ENCODE measurements at regions not wholly inside any gene's neighbourhood (a gene's known extent, or its start where the extent isn't known, plus 50 kb on each side); places are given as distances from the start of the nearest gene placed in this dataset.
"Not testable (repeated sequence)": the region's sequence is repeated elsewhere in the genome, so short reads cannot be mapped to it uniquely, and the experiment has no call there.

GRCh38 chr10:6707352-6707751 is 127.3 kb upstream of the PRKCQ start:
- H3K27ac ChIP-seq = no peak overlapping the region
- TF ChIP-seq CTCF (IDR thresholded peaks at IDR 0.05 in 8 of 11, conservative IDR thresholded peaks at IDR 0.05 in 3 of 11) (no peak), POLR2AphosphoS5 (IDR thresholded peaks at IDR 0.05) (no peak), POLR2A (IDR thresholded peaks at IDR 0.05) (no peak)
- no peak overlapping the region for H3K4me3 ChIP-seq
- intact Hi-C loops (cut with DNase I; ENCODE audit: low total_unique reads) = no loop called here
- DNase-seq = no peak
- 89 to 96% (median 92%) methylated on average over 4 of the region's 4 CpGs for WGBS, 5 donors
- no peaks in the 10 kb centered on the region for H3K4me1 ChIP-seq
- H3K27me3 ChIP-seq (replicated peaks in 1 of 7) = peaks cover 0 to 56% (median 0%) of the 10 kb centered on the region in 7 donors
- H3K9me3 ChIP-seq = no peaks in the 10 kb centered on the region
- H3K36me3 ChIP-seq = no peaks in the 10 kb centered on the region

GRCh38 chr10:6706725-6707124 is 126.6 kb upstream of the PRKCQ start:
- Histone ChIP-seq H3K4me1 (no peaks in the 10 kb centered on the region), H3K27ac (no peak overlapping the region), H3K4me3 (no peak overlapping the region), H3K36me3 (no peaks in the 10 kb centered on the region), H3K27me3 (replicated peaks in 1 of 7) (peaks cover 0 to 50% (median 0%) of the 10 kb centered on the region in 7 donors), H3K9me3 (no peaks in the 10 kb centered on the region)
- intact Hi-C loops (cut with DNase I; ENCODE audit: low total_unique reads) = no loop called here
- no peak for DNase-seq
- TF ChIP-seq POLR2AphosphoS5 (IDR thresholded peaks at IDR 0.05) = no peak
- no peak for TF ChIP-seq CTCF (IDR thresholded peaks at IDR 0.05 in 8 of 11, conservative IDR thresholded peaks at IDR 0.05 in 3 of 11)
- TF ChIP-seq POLR2A (IDR thresholded peaks at IDR 0.05) = no peak
- 64 to 73% (median 70%) methylated on average over 4 of the region's 4 CpGs for WGBS, 5 donors

- Histone ChIP-seq H3K9me3 (no peaks in the 10 kb centered on the region), H3K27me3 (replicated peaks in 1 of 7) (peaks cover 0 to 36% (median 0%) of the 10 kb centered on the region in 7 donors), H3K36me3 (no peaks in the 10 kb centered on the region), H3K4me3 (no peak overlapping the region), H3K4me1 (no peaks in the 10 kb centered on the region), H3K27ac (no peak overlapping the region)
- 81 to 98% (median 93%) methylated on average over 1 of the region's 1 CpG for WGBS, 5 donors
- TF ChIP-seq POLR2A (IDR thresholded peaks at IDR 0.05) (no peak), POLR2AphosphoS5 (IDR thresholded peaks at IDR 0.05) (no peak), CTCF (IDR thresholded peaks at IDR 0.05 in 8 of 11, conservative IDR thresholded peaks at IDR 0.05 in 3 of 11) (no peak)
- DNase-seq = no peak
- intact Hi-C loops (cut with DNase I; ENCODE audit: low total_unique reads) = no loop called here
Measured at GRCh38 chr10:6704896-6705295, 124.8 kb upstream of the PRKCQ start.

- WGBS, 5 donors = 84 to 95% (median 88%) methylated on average over 2 of the region's 2 CpGs
- H3K36me3 ChIP-seq; intact Hi-C loops (cut with DNase I; ENCODE audit: low total_unique reads); H3K27ac ChIP-seq; H3K4me3 ChIP-seq; H3K4me1 ChIP-seq; DNase-seq; H3K9me3 ChIP-seq: not testable (repeated sequence)
- peaks cover 0 to 29% (median 0%) of the 10 kb centered on the region in 7 donors for H3K27me3 ChIP-seq (replicated peaks in 1 of 7)
Measured at GRCh38 chr10:6702833-6703232, 122.8 kb upstream of the PRKCQ start.

GRCh38 chr10:6702030-6702429 is 122.0 kb upstream of the PRKCQ start:
- 75 to 92% (median 85%) methylated on average over 7 of the region's 7 CpGs for WGBS, 5 donors
- H3K4me1 ChIP-seq = no peaks in the 10 kb centered on the region
- TF ChIP-seq POLR2A (IDR thresholded peaks at IDR 0.05) (no peak), POLR2AphosphoS5 (IDR thresholded peaks at IDR 0.05) (no peak), CTCF (IDR thresholded peaks at IDR 0.05 in 8 of 11, conservative IDR thresholded peaks at IDR 0.05 in 3 of 11) (no peak)
- H3K4me3 ChIP-seq = no peak overlapping the region
- intact Hi-C loops (cut with DNase I; ENCODE audit: low total_unique reads) = no loop called here
- DNase-seq = no peak
- H3K27me3 ChIP-seq (replicated peaks in 1 of 7) = peaks cover 0 to 25% (median 0%) of the 10 kb centered on the region in 7 donors
- H3K9me3 ChIP-seq = no peaks in the 10 kb centered on the region
- no peak overlapping the region for H3K27ac ChIP-seq
- no peaks in the 10 kb centered on the region for H3K36me3 ChIP-seq
